ENCODE measurements at regions not wholly inside any gene's neighbourhood (a gene's known extent, or its start where the extent isn't known, plus 50 kb on each side); places are given as distances from the start of the nearest gene placed in this dataset.

DNA sequence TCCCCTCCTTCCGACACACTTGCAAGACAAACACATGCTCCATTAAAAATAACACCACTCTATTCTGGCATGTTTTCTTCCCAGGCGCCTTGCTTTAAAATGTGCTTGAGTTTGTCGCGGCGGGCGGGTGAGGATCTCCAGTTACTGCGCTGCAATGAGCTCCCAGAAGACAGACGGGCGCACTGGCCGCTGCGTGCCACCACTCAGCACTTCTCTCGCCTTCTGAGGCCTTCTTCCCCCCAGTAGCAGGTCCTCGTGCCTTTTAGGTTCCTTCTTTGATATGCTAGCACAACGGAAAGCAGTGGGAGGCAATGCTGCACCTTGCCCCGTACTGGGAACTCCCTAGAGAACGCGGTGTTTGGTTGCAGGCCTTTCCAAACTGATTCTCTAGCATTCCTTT lies 279.5 kb upstream of the NR5A2 start:
- ATAC-seq (ENCODE audit: insufficient read depth, low read depth) (no peak), DNase-seq (no peak)
- Histone ChIP-seq H2AFZ (ENCODE audit: low read depth, low read length) (no peak overlapping the region), H3K4me1 (ENCODE audit: insufficient read depth, low read length) (no peaks in the 10 kb centered on the region), H4K20me1 (ENCODE audit: insufficient read depth, low read length) (no peaks in the 10 kb centered on the region), H3K4me3 (ENCODE audit: low read depth in 1 of 2, low read length in 2 of 2) (no peak overlapping the region), H3K9ac (ENCODE audit: low read depth, low read length) (no peak overlapping the region), H3K27me3 (ENCODE audit: insufficient read depth, low read length, poor library complexity) (peaks cover 17% of the 10 kb centered on the region), H3K27ac (ENCODE audit: low read length) (no peak overlapping the region), H3K36me3 (ENCODE audit: insufficient read depth, low read length) (no peaks in the 10 kb centered on the region), H3K4me2 (ENCODE audit: insufficient read depth, low read length) (no peak overlapping the region), H3K79me2 (ENCODE audit: insufficient read depth, low read length) (no peaks in the 10 kb centered on the region), H3K9me3 (ENCODE audit: insufficient read depth, low read length, severe bottlenecking) (no peaks in the 10 kb centered on the region)
- TF ChIP-seq, protein P1, sequence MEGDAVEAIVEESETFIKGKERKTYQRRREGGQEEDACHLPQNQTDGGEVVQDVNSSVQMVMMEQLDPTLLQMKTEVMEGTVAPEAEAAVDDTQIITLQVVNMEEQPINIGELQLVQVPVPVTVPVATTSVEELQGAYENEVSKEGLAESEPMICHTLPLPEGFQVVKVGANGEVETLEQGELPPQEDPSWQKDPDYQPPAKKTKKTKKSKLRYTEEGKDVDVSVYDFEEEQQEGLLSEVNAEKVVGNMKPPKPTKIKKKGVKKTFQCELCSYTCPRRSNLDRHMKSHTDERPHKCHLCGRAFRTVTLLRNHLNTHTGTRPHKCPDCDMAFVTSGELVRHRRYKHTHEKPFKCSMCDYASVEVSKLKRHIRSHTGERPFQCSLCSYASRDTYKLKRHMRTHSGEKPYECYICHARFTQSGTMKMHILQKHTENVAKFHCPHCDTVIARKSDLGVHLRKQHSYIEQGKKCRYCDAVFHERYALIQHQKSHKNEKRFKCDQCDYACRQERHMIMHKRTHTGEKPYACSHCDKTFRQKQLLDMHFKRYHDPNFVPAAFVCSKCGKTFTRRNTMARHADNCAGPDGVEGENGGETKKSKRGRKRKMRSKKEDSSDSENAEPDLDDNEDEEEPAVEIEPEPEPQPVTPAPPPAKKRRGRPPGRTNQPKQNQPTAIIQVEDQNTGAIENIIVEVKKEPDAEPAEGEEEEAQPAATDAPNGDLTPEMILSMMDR (IDR thresholded peaks at IDR 0.05; ENCODE audit: borderline replicate concordance, extremely low read depth, low read length, poor library complexity, severe bottlenecking): no peak
- TF ChIP-seq EZH2 (IDR thresholded peaks at IDR 0.05; ENCODE audit: borderline replicate concordance, low read depth, low read length, severe bottlenecking): no peak

DNA sequence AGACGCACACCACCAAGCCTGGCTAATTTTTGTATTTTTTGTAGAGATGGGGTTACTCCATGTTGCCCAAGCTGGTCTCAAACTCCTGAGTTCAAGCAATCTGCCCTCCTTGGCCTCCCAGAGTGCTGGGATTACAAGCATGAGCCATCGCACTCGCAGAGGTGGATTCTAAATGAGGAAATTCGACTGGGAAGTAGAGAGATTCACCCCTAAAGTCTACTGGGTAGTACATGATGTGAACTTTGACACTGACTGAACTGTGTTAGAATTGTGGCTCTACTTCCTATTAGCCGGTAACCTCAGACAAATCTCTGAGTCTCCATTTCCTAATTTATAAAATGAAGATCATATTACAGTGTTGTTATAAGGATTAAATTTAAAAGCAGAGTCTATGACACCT lies 276.0 kb upstream of the NR5A2 start:
- no peak for ATAC-seq (ENCODE audit: insufficient read depth, low read depth)
- H2AFZ ChIP-seq (ENCODE audit: low read depth, low read length): no peak overlapping the region
- H3K4me1 ChIP-seq (ENCODE audit: insufficient read depth, low read length): no peaks in the 10 kb centered on the region
- H3K9me3 ChIP-seq (ENCODE audit: insufficient read depth, low read length, severe bottlenecking): no peaks in the 10 kb centered on the region
- H3K9ac ChIP-seq (ENCODE audit: low read depth, low read length): no peak overlapping the region
- H4K20me1 ChIP-seq (ENCODE audit: insufficient read depth, low read length): no peaks in the 10 kb centered on the region
- no peak overlapping the region for H3K27ac ChIP-seq (ENCODE audit: low read length)
- no peaks in the 10 kb centered on the region for H3K79me2 ChIP-seq (ENCODE audit: insufficient read depth, low read length)
- TF ChIP-seq, protein P1 (IDR thresholded peaks at IDR 0.05; ENCODE audit: borderline replicate concordance, extremely low read depth, low read length, poor library complexity, severe bottlenecking): no peak
- no peak for TF ChIP-seq EZH2 (IDR thresholded peaks at IDR 0.05; ENCODE audit: borderline replicate concordance, low read depth, low read length, severe bottlenecking)
- no peak for DNase-seq
- H3K36me3 ChIP-seq (ENCODE audit: insufficient read depth, low read length): no peaks in the 10 kb centered on the region
- no peak overlapping the region for H3K4me3 ChIP-seq (ENCODE audit: low read depth in 1 of 2, low read length in 2 of 2)
- H3K27me3 ChIP-seq (ENCODE audit: insufficient read depth, low read length, poor library complexity): peaks cover 12% of the 10 kb centered on the region
- no peak overlapping the region for H3K4me2 ChIP-seq (ENCODE audit: insufficient read depth, low read length)

DNA sequence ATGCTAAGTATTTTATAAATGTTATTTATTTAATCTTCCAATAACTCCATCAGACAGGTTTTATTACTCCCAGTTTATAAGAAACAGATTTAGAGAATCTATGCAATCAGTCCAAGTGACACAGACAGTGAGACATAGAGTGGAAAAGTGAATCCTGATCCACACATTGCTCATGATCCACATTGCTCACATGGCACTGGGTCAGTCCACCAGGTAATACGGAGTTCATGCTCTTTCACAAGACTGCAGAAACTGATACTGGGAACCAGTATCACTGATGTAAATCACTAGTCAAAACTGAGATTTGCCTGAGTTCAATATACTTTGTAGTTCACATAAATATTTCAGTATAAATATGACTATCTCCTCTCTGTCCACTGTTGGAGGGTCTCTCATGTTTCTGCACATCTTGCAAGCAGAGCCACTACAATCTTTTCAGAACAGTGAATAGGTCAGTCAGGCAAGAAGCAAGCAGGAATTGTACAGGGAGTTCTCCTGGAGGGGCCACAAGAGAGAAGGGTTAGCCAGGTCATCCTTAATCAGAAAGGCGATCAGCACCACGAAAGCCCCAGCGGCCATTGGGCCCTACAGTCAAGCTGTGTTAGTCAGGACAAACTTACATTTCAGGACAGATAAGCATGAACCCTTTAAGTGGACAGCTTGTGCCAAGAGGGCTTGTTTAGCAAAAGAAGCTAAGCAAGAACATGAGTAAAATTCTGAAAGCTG lies 275.4 kb upstream of the NR5A2 start:
- Histone ChIP-seq H3K4me1 (ENCODE audit: insufficient read depth, low read length) (no peaks in the 10 kb centered on the region), H3K9ac (ENCODE audit: low read depth, low read length) (no peak overlapping the region), H3K4me3 (ENCODE audit: low read depth in 1 of 2, low read length in 2 of 2) (no peak overlapping the region), H3K27me3 (ENCODE audit: insufficient read depth, low read length, poor library complexity) (peaks cover 12% of the 10 kb centered on the region), H3K27ac (ENCODE audit: low read length) (no peak overlapping the region), H3K4me2 (ENCODE audit: insufficient read depth, low read length) (no peak overlapping the region), H3K9me3 (ENCODE audit: insufficient read depth, low read length, severe bottlenecking) (no peaks in the 10 kb centered on the region), H3K36me3 (ENCODE audit: insufficient read depth, low read length) (no peaks in the 10 kb centered on the region), H3K79me2 (ENCODE audit: insufficient read depth, low read length) (no peaks in the 10 kb centered on the region), H2AFZ (ENCODE audit: low read depth, low read length) (no peak overlapping the region), H4K20me1 (ENCODE audit: insufficient read depth, low read length) (no peaks in the 10 kb centered on the region)
- ATAC-seq (ENCODE audit: insufficient read depth, low read depth) (no peak), DNase-seq (no peak)
- TF ChIP-seq EZH2 (IDR thresholded peaks at IDR 0.05; ENCODE audit: borderline replicate concordance, low read depth, low read length, severe bottlenecking): no peak
- TF ChIP-seq, protein P1 (IDR thresholded peaks at IDR 0.05; ENCODE audit: borderline replicate concordance, extremely low read depth, low read length, poor library complexity, severe bottlenecking): no peak

All from DND-41 (cell line).